GM18511 (cell line): ENCODE measurements at regions not wholly inside any gene's neighbourhood (a gene's known extent, or its start where the extent isn't known, plus 50 kb on each side); places are given as distances from the start of the nearest gene placed in this dataset.
A peak's percentile ranks its signal among the peaks of the same experiment; 100 is the strongest.
"Not testable (repeated sequence)": the region's sequence is repeated elsewhere in the genome, so short reads cannot be mapped to it uniquely, and the experiment has no call there.

Experiments used
- ATAC-seq: cut with Tn5 transposase; IDR thresholded peaks from one replicate; pipeline ENCODE4 v1.9.1; 2021; ENCODE audit warnings: mild to moderate bottlenecking, moderate library complexity; ENCODE audit not compliant: unreplicated experiment

DNA sequence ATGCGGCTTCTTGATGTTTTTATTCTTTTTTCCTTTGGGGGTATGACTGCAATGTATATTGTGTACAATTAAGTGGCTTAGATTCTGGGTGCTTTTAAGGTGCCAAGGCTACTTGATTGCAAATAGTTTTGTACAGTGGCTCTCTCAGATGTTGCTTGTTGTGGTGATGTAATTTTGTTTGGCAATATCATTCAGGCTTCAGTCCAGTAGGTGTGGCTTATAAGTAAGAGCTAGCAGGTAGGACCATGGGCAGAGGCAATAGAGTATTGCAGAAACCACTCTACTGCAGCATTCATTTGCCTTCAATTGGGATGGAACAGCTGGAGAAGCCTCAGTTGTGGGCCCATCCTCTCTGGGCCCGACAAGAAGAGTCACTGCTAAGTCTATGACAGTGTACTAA, 407.9 kb upstream of the MAN1A1 start:
- no peak for ATAC-seq

GRCh38 chr6:119749335-119749734, 399.8 kb upstream of the MAN1A1 start:
- no peak for ATAC-seq

GRCh38 chr6:119748535-119748934, 399.0 kb upstream of the MAN1A1 start:
- not testable (repeated sequence) for ATAC-seq

GRCh38 chr6:119742188-119742803, 392.7 kb upstream of the MAN1A1 start:
- peak; percentile 97 for ATAC-seq

DNA sequence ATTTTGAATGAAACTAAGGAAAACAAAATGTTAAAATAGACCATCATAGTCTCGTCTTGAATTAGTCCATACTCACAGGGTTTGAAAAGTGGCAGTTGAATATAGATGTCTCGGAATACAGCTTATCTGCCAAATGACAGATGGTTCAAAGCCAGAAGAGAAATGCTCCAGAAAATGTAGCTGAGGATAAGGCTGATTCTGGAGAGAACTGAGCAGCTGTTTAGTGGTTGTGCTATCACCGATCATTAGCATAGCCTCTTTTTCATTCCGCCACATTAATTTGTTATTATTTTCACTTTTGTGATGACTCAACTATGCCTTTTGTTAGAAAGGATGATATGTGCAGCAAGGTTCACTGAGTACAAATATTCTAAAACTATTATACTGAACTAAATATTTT, 390.2 kb upstream of the MAN1A1 start:
- no peak for ATAC-seq

GRCh38 chr6:119738425-119738824, 388.9 kb upstream of the MAN1A1 start:
- ATAC-seq, result no peak

DNA sequence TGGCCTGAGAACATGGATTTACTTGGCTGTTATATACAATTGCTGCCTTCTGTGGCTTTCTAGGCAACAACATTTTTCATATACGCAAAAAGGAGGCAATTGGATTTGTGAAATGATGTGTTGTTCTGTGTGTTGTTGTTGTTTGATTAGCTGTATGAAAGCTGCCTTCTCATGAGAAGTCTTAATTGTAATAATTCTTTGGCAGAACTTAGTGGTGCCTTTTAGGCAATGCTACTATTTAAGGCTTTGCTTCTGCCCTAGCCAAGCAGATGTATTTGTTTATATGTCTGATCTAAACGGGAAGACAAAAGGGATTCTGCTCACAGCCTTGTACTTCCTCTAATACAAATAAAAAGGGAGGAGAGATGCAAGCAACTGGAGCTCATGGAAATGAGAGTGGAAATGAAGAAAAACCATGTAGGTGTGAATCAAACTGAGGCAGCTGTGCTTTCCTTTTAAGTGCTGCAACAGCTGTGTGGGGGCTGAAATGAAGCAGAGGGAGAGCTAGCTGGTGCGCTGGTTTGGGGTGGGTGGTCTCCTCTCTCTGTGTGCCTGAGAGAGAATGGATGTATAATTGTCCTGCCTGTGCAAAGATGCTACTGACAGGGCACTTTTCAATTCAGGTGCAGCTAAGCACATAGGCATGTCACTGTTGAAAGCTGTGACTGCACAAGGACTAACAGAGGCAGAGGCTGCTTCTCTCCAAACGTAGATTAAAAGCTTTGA, 386.9 kb upstream of the MAN1A1 start:
- ATAC-seq, result no peak

DNA sequence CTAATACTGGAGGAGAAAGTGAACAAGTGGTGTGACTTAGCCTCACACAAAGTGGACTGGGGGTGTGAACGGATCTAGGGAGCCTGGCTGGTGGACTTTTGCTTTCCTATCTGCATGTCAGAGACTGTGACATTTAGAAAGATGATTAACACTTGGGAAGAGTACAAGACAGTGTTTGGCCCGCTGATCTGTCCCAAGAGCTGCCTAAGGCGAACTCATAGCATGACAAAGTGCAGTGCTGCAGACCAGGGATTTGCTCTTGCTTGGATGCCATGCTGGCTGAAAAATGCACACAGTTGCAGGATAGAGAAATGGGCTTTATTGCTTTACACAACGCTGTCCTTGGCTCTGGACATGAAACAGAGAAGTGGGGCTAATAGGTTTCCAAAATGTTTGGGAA, 386.0 kb upstream of the MAN1A1 start:
- no peak for ATAC-seq

DNA sequence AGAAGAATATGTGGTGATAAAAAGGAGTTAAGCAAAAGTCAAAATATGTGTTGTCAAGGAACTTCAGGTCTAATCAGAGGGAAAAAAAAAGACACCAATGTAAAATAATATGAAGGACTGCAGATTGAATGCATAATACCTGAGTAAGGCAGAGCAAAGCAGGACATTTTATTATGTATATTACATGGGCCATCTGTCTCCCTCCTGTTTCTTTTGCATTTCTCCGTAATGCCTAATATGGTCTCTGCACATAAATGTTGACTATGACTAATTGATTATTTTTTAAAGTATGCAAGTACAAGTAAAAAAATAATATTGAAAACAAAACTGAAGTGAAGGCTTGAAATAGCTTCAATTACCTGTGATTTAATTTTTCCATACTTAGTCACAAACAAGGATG, 384.7 kb upstream of the MAN1A1 start:
- ATAC-seq, result no peak

- ATAC-seq, result peak; percentile 93
Observed at GRCh38 chr6:119728935-119729334, 379.4 kb upstream of the MAN1A1 start.

GRCh38 chr6:119728220-119728750, 378.7 kb upstream of the MAN1A1 start:
- no peak for ATAC-seq

- ATAC-seq, result no peak
Observed at GRCh38 chr6:119727504-119728219, 378.1 kb upstream of the MAN1A1 start.

- ATAC-seq, result not testable (repeated sequence)
Observed at GRCh38 chr6:119726912-119727311, 377.4 kb upstream of the MAN1A1 start.

- no peak for ATAC-seq
Observed at GRCh38 chr6:119726086-119726485, 376.5 kb upstream of the MAN1A1 start.

DNA sequence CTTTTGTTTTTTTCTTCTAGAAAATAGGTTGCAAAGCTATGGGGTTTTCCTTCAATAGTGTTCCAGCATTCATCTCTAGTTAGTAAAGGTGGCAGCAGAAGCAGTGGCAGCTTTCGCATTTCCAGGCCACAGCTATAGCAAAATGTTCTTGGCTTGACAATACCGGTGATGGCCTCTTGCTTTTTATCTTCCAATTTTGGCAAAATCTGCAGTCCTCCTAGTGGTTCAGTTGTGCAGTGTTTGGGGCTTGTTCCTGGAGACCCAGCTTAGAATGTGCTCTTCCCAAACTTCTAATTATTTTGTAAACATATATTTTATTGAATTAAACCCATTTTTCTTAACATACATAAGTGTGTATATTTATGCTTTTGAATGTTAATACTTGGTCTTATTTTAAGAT, 370.6 kb upstream of the MAN1A1 start:
- no peak for ATAC-seq

DNA sequence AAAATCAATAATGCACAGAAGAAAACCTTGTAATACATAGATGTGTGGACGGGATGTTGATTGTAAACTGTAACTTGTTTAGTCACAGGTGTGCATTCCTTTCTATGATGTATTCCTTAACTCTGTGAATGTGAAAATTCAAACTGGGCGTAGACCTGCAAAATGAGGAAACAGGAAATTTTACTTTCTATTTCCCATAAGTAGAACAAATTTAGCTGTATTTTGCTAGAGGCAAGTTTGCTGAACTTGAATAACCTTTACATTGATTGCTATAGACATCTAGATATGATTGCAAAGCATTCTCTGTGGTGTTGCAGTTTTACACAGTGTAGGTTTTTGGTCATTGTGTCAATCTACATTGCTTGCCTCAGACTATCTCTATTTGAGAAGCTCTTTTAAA, 368.4 kb upstream of the MAN1A1 start:
- ATAC-seq, result no peak

- no peak for ATAC-seq
Observed at GRCh38 chr6:119716668-119717270, 367.2 kb upstream of the MAN1A1 start.

DNA sequence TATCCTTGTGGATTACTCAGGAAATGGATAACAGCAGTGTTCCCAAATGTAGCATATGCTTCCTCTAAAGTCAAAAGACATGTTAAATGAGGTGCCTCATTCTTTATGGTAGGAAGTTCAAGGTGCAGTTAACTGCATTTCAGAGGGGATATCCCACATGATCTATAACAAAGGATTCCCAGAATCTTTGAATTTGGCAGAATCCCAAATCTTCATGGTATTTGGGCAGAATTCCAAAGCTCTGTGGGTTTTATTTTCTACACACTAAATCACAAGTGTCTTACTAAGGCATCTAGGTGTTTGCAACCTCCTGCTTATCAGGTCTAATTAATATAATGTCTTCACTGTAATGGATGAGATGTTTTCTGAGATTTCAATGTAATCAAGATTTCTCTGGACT, 364.3 kb upstream of the MAN1A1 start:
- ATAC-seq, result no peak

DNA sequence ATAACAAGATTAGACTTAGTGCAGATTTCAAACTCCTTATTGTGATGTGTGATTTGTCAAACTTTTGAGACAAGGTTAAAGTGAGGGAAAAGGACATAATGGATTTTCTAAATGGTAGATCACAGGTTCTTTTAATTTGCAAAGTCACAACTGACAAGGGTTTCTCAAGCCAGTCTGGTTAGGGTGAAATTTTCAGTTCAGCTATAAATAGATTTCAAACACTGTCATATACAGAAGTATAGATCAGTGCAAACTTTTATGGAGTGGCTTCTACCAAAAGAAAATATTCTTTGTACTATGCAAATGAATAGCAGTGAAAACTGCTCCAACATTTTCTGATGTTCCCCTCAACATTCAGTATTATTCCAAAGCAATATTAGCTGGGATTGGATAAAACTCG, 337.1 kb upstream of the MAN1A1 start:
- ATAC-seq, result no peak

DNA sequence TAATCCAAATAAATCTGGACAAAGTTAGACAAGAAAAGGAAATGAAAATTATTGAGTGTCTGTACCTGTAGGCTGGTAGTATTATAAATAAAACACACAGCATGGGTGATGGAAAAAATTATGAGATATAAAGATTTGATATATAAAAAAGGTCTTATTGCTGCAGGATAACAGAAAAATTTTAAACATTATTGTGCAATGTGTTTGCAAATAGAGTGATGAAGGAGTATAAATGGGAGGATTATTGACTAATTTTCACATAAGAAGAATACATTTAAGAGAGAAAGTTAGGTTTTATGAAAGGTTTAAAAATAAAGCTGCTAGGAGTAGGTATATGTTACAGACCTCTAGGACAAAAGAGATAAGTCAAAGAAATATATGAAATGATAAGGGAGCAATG, 336.7 kb upstream of the MAN1A1 start:
- ATAC-seq, result no peak

GRCh38 chr6:119683671-119684070, 334.1 kb upstream of the MAN1A1 start:
- no peak for ATAC-seq
